Activated CD8-positive, alpha-beta memory T cell treated with anti-CD3 and anti-CD28 coated beads, Interleukin-2, amount 50 U/mL, for 4 hours (primary cell): ENCODE measurements at regions not wholly inside any gene's neighbourhood (a gene's known extent, or its start where the extent isn't known, plus 50 kb on each side); places are given as distances from the start of the nearest gene placed in this dataset.

ENCODE experiments used
- DNase-seq: peaks from one replicate; pipeline ENCODE4 v3.0.0-alpha.2; 2020

GRCh38 chr13:59588717-59589067 is 575.0 kb downstream of the DIAPH3 start:
- no peak for DNase-seq

- DNase-seq = no peak
Observed at GRCh38 chr13:59601993-59602392, 561.7 kb downstream of the DIAPH3 start.

GRCh38 chr13:59603646-59604045 is 560.1 kb downstream of the DIAPH3 start:
- DNase-seq = no peak

- no peak for DNase-seq
Observed at GRCh38 chr13:59607172-59607571, 556.6 kb downstream of the DIAPH3 start.

- DNase-seq = no peak
Observed at GRCh38 chr13:59607780-59608233, 555.9 kb downstream of the DIAPH3 start.

GRCh38 chr13:59609421-59609820 is 554.3 kb downstream of the DIAPH3 start:
- no peak for DNase-seq
